ENCODE measurements at regions not wholly inside any gene's neighbourhood (a gene's known extent, or its start where the extent isn't known, plus 50 kb on each side); places are given as distances from the start of the nearest gene placed in this dataset.
"Not testable (repeated sequence)": the region's sequence is repeated elsewhere in the genome, so short reads cannot be mapped to it uniquely, and the experiment has no call there.

- intact Hi-C loops (cut with DNase I): no loop called here
- DNase-seq: no peak
- no peak for ATAC-seq
Measured at GRCh38 chr14:43532825-43533416, 974.2 kb downstream of the FSCB start.

- intact Hi-C loops (cut with DNase I): no loop called here
- DNase-seq (no peak), ATAC-seq (no peak)
Measured at GRCh38 chr14:43528321-43528720, 978.8 kb downstream of the FSCB start.

GRCh38 chr14:43525658-43526057 lies 981.4 kb downstream of the FSCB start:
- intact Hi-C loops (cut with DNase I): no loop called here
- no peak for ATAC-seq

DNA sequence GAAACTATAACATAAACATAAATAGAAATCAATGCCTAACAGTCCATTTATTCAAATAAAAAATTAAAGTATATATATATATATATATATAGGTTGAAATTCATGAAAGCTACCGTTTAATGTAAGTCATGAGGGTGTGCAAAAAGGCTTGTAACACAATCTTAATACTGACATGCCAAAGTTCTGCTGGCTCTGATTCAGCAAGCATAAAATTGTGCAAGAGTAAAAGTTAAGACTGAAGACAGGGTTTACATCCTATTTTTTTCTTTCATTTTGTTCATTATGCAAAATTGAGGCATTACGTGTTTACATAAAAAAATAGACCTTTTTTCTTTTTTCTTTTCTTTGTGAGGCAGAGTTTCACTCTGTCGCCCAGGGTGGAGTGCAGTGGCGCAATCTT lies 984.2 kb downstream of the FSCB start:
- intact Hi-C loops (cut with DNase I): no loop called here
- no peak for ATAC-seq
- DNase-seq: no peak

More at GRCh38 chr14:43525658-43526057, 981.4 kb downstream of the FSCB start:
- DNase-seq: no peak

DNA sequence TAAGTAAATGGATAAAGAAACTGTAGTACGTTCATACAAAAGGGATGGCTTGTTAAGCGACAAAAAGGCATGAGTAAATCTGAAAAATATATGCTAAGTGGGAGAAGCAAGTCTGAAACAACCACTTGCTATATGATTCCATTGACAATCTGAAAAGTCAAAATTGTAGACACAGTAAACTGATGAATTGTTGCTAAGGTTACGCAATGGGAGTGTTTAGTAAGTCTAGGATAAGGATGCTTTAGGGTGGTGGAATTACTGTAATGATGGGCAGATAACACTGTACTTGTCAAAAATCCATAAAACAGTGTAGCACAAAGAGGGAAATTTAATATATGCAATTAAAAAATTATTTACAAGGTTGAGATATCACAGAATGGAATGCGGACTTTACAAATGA lies 984.9 kb downstream of the FSCB start:
- ATAC-seq (no peak), DNase-seq (no peak)
- intact Hi-C loops (cut with DNase I): no loop called here

GRCh38 chr14:43503508-43503907 lies 1003.6 kb downstream of the FSCB start:
- no peak for ATAC-seq
- intact Hi-C loops (cut with DNase I): no loop called here
- no peak for DNase-seq

DNA sequence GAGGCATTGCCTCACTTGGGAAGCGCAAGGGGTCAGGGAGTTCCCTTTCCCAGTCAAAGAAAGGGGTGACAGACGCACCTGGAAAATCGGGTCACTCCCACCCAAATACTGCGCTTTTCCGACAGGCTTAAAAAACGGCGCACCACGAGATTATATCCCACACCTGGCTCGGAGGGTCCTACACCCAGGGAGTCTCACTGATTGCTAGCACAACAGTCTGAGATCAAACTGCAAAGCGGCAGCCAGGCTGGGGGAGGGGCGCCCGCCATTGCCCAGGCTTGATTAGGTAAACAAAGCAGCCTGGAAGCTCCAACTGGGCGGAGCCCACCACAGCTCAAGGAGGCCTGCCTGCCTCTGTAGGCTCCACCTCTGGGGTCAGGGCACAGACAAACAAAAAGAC lies 1014.7 kb downstream of the FSCB start:
- intact Hi-C loops (cut with DNase I); ATAC-seq; DNase-seq: not testable (repeated sequence)

GRCh38 chr14:43483415-43483814 lies 1023.7 kb downstream of the FSCB start:
- peak in 1 of 2 donors; percentile 65 for ATAC-seq
- DNase-seq: no peak
- intact Hi-C loops (cut with DNase I): no loop called here

DNA sequence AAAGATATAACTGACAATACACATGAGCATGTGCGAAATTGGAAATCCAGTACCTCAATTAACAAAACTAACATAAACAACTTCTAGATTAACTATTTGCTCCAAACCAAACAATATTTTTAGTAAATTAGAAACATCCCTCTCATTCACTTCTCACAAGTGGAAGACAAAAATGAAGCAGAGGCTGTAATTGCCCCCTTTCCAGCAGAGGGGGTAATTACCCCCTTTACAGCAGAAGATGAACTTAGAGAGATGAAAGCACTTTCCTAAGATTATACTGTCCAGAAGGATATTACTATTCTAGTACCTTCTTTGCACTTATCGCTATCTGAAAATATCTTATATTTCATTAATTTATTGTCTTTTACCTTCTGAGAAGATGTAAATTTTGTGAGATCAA lies 1025.2 kb downstream of the FSCB start:
- no peak for ATAC-seq
- DNase-seq: no peak
- intact Hi-C loops (cut with DNase I): no loop called here

DNA sequence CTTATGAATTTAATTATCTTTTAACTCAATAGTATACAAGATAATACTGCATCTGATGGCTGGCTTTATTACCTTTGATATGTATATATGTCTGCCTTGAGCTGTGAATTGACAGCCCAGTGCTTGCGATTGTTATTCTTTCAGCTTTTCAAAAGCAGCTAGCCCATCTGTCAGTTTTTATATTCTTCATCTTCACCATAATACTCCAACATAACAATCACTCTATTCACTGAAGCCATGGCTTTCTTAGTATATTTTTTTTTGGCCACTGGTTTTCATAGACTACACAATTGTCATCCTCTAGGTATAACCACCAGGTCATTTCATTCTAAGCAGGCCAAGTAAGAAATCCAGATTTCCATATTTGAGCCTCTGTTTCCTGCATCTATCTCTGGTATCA lies 1026.1 kb downstream of the FSCB start:
- intact Hi-C loops (cut with DNase I): no loop called here
- DNase-seq (no peak), ATAC-seq (no peak)

- ATAC-seq: peak in 1 of 2 donors; percentile 27
Measured at GRCh38 chr14:43479596-43480195, 1027.4 kb downstream of the FSCB start.

GRCh38 chr14:43476822-43477221 lies 1030.3 kb downstream of the FSCB start:
- intact Hi-C loops (cut with DNase I): no loop called here
- DNase-seq (no peak), ATAC-seq (no peak)

More at GRCh38 chr14:43479596-43480195, 1027.4 kb downstream of the FSCB start:
- no peak for DNase-seq
- intact Hi-C loops (cut with DNase I): no loop called here

DNA sequence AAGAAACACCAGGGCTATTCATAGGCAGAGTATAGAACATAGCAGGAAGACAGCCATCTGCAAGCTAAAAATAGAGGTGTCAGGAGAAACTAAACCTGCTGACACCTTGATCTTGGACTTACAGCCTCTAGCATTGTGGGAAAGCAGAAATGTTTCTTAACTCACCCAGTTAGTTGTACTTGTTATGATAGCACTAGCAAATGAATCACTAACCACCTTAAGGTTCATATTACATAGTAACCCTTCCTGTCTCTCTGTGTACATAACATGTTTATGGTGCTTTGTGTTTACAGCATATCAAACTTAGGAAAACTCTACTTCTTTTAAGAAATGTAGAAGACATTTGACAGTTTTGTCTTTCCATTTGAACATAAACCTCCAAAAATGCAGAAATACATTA lies 1031.3 kb downstream of the FSCB start:
- ATAC-seq (no peak), DNase-seq (no peak)
- intact Hi-C loops (cut with DNase I): no loop called here

DNA sequence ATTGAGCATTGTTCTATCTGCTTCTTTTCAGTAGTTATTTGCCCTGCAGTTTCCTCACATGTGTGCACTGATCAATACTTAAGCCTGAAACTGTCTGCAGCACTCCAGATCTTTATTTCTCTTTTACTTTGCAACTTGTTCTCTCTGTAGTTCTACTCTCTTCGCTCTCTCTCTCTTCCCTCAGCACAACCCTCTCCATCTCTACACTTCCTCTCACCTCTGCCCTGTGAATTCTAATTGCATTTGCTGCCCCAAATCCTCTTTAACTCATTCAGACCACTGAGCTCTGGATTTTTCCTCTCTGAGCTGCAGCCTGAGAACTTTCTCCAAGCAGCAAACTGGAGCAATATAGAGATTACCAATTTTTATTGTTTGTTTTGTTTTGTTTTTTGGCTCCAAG lies 1035.5 kb downstream of the FSCB start:
- intact Hi-C loops (cut with DNase I): no loop called here
- no peak for DNase-seq
- ATAC-seq: no peak

DNA sequence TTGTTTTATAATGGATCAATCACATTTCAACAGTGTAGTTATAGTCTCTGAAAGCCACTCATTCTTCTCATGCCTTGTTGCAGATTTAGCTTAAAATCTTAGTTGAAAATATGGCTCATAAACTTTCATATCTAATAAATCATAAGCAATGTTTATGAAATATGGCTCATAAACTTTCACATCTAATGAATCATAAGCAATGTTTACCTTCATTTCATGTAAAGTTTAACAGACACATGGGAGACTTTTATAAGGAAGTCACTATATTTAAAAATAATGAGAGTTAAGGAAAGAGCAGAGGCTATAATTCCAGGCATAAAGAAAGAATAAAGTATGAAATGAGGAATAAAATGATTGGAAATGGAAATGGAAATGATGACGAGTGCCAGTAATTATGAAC lies 1042.1 kb downstream of the FSCB start:
- DNase-seq (no peak), ATAC-seq (no peak)
- intact Hi-C loops (cut with DNase I): no loop called here

DNA sequence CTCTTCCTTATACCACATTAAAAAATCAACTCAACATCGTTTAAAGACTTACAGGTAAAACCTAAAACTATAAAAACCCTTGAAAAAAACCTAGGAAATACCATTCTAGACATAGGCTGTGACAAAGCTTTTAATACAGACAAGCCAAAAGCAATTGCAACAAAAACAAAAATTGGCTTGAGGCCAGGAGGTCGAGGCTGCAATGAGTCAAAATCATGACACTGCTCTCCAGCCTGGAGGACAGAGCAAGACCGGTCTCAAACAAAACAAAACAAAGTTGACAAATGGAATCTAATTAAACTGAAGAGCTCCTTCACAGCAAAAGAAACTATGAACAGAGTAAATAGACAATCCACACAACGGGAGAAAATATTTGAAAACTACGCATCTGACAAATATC lies 1057.8 kb downstream of the FSCB start:
- intact Hi-C loops (cut with DNase I): no loop called here
- DNase-seq: no peak
- ATAC-seq: no peak

DNA sequence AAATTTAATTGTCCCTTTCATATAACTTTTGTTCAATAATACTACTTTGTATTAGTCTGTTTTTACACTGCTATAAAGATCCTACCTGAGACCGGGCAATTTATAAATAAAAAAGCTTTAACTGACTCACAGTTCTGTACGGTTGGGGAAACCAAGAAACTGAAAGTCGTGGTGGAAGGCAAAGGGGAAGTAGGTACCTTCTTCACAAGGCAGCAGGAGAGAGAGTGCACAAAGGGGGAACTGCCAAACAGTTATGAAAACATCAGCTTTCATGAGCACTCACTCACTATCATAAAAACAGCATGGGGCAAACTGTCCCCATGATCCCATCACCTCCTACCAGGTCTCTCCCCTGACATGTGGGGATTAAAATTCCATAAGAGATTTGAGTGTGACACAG lies 1069.0 kb downstream of the FSCB start:
- intact Hi-C loops (cut with DNase I): no loop called here
- no peak for ATAC-seq
- DNase-seq: no peak

GRCh38 chr14:43418324-43418723 lies 1088.8 kb downstream of the FSCB start:
- ATAC-seq (no peak), DNase-seq (no peak)
- intact Hi-C loops (cut with DNase I): no loop called here

GRCh38 chr14:43413084-43413483 lies 1094.0 kb downstream of the FSCB start:
- ATAC-seq: no peak
- no peak for DNase-seq
- intact Hi-C loops (cut with DNase I): no loop called here

DNA sequence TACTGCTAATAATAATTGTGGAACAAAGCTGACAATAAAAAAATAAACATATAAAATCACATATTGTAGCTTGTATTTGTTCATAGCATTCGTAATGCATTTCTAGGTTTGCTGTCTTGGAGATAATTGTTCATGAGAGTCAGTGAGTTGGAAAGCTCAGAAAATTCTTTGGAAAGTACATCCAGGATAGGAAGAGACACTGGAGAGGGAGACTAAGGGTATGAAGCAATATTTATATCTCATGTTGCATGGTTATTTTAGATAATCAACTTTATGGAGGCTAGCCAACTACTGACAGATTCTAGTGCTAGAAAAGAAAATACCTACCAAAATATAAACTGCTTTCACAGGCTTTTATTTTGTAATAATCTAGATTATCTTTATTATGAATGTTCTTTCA lies 1095.2 kb downstream of the FSCB start:
- no peak for DNase-seq
- ATAC-seq: peak in 1 of 2 donors; percentile 86
- intact Hi-C loops (cut with DNase I): no loop called here

- DNase-seq (no peak), ATAC-seq (no peak)
- intact Hi-C loops (cut with DNase I): no loop called here
Measured at GRCh38 chr14:43410631-43411030, 1096.5 kb downstream of the FSCB start.

All from left cardiac atrium (tissue), 4 donors.